ENCODE measurements at regions not wholly inside any gene's neighbourhood (a gene's known extent, or its start where the extent isn't known, plus 50 kb on each side); places are given as distances from the start of the nearest gene placed in this dataset.

DNA sequence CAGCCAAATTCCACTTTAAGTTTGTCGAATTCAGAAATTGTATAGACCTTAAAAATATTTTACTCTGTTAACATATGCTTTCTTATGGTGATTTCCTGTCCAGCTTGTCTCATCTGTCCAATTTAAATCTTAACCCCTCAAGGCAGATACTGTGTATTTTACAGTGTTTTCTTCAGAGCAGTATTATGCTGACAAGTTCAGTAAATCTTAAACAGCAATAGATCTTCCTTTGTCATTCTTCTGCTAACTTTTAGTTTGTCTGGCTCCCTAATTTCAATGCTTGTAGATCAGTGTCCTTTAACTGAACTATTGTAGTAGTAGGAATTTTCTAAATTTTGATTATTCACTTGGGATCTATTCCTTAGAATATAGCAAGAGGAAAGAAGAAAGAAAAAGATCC is 52.8 kb upstream of the MEIS1 start:
- ATAC-seq (no peak), DNase-seq (no peak)
- Mint-ChIP-seq H3K9me3 (no peaks in the 10 kb centered on the region), H3K27me3 (ENCODE audit: low read depth) (no peaks in the 10 kb centered on the region), H3K4me1 (ENCODE audit: low read depth) (no peaks in the 10 kb centered on the region), H3K4me3 (no peak overlapping the region), H3K36me3 (ENCODE audit: insufficient read depth) (no peaks in the 10 kb centered on the region)

GRCh38 chr2:66379473-66379872 is 55.5 kb upstream of the MEIS1 start:
- Mint-ChIP-seq H3K9me3 (no peaks in the 10 kb centered on the region), H3K4me1 (ENCODE audit: low read depth) (no peaks in the 10 kb centered on the region)

DNA sequence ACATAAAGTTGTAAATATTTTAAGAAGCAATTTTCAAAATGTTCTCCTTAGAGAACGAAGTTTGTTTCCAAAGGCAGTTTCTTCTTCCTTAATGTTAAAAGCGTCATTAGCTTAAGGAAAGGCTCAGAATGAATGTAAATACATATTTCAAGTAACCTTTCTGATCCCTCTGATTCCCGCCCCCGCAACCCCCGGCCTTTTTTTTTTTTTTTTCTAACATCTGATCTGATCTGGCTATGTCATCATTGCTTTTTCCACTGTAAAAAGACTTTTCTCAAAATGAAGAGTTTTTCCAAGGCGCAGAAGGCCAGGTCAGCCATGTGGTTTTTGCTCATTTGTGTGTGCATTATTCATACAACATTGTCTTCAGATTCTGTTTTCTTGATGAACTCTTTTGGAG is 57.1 kb upstream of the MEIS1 start:
- Mint-ChIP-seq H3K4me3 (no peak overlapping the region), H3K9me3 (no peaks in the 10 kb centered on the region), H3K36me3 (ENCODE audit: insufficient read depth) (no peaks in the 10 kb centered on the region), H3K4me1 (ENCODE audit: low read depth) (no peaks in the 10 kb centered on the region), H3K27me3 (ENCODE audit: low read depth) (peaks cover 2% of the 10 kb centered on the region)
- DNase-seq (no peak), ATAC-seq (no peak)

More at GRCh38 chr2:66379473-66379872, 55.5 kb upstream of the MEIS1 start:
- H3K4me3 Mint-ChIP-seq: no peak overlapping the region
- H3K36me3 Mint-ChIP-seq (ENCODE audit: insufficient read depth): no peaks in the 10 kb centered on the region
- DNase-seq: no peak
- no peak for ATAC-seq
- no peaks in the 10 kb centered on the region for H3K27me3 Mint-ChIP-seq (ENCODE audit: low read depth)

- Mint-ChIP-seq H3K36me3 (ENCODE audit: insufficient read depth) (no peaks in the 10 kb centered on the region), H3K9me3 (no peaks in the 10 kb centered on the region), H3K4me1 (ENCODE audit: low read depth) (no peaks in the 10 kb centered on the region), H3K4me3 (no peak overlapping the region), H3K27me3 (ENCODE audit: low read depth) (peaks cover 4% of the 10 kb centered on the region)
- no peak for DNase-seq
- ATAC-seq: no peak
These were observed 64.1 kb upstream of the MEIS1 start for GRCh38 chr2:66370824-66371223.

DNA sequence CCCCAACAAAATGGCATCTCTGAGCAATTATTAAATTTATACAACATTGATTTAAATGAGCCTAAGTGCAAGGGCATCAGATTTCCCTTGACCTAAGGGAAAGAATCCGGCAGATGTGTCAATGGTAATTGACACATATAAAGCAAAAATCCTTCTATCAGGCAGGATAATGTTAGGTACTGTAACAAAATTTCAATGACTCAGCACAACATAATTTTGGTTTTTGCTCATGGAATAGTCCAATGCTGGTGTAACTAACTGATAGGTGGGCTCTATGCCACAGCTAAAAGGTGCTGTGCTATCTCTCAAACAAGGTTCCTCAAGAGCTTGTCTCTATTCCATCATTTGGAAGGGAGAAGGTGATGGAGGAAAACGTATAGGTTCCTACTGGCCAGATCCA is 68.3 kb upstream of the MEIS1 start:
- H3K4me3 Mint-ChIP-seq: no peak overlapping the region
- H3K27me3 Mint-ChIP-seq (ENCODE audit: low read depth): peaks cover under 1% of the 10 kb centered on the region
- H3K9me3 Mint-ChIP-seq: no peaks in the 10 kb centered on the region
- ATAC-seq (no peak), DNase-seq (no peak)
- H3K36me3 Mint-ChIP-seq (ENCODE audit: insufficient read depth): no peaks in the 10 kb centered on the region
- no peaks in the 10 kb centered on the region for H3K4me1 Mint-ChIP-seq (ENCODE audit: low read depth)

GRCh38 chr2:66364495-66365333 is 70.2 kb upstream of the MEIS1 start:
- H3K36me3 Mint-ChIP-seq (ENCODE audit: insufficient read depth): no peaks in the 10 kb centered on the region
- ATAC-seq (no peak), DNase-seq (no peak)
- no peaks in the 10 kb centered on the region for H3K4me1 Mint-ChIP-seq (ENCODE audit: low read depth)
- H3K4me3 Mint-ChIP-seq: no peak overlapping the region
- H3K27me3 Mint-ChIP-seq (ENCODE audit: low read depth): no peaks in the 10 kb centered on the region
- no peaks in the 10 kb centered on the region for H3K9me3 Mint-ChIP-seq

GRCh38 chr2:66362701-66363100 is 72.2 kb upstream of the MEIS1 start:
- H3K36me3 Mint-ChIP-seq (ENCODE audit: insufficient read depth): no peaks in the 10 kb centered on the region
- H3K27me3 Mint-ChIP-seq (ENCODE audit: low read depth): no peaks in the 10 kb centered on the region
- no peak for ATAC-seq
- DNase-seq: no peak
- no peak overlapping the region for H3K4me3 Mint-ChIP-seq
- H3K4me1 Mint-ChIP-seq (ENCODE audit: low read depth): no peaks in the 10 kb centered on the region
- no peaks in the 10 kb centered on the region for H3K9me3 Mint-ChIP-seq

GRCh38 chr2:66346231-66346664 is 88.7 kb upstream of the MEIS1 start:
- H3K9me3 Mint-ChIP-seq: peaks cover 11% of the 10 kb centered on the region
- H3K4me3 Mint-ChIP-seq: no peak overlapping the region
- no peak for ATAC-seq
- peaks cover 4% of the 10 kb centered on the region for H3K27me3 Mint-ChIP-seq (ENCODE audit: low read depth)
- H3K4me1 Mint-ChIP-seq (ENCODE audit: low read depth): no peaks in the 10 kb centered on the region
- no peak for DNase-seq
- no peaks in the 10 kb centered on the region for H3K36me3 Mint-ChIP-seq (ENCODE audit: insufficient read depth)

DNA sequence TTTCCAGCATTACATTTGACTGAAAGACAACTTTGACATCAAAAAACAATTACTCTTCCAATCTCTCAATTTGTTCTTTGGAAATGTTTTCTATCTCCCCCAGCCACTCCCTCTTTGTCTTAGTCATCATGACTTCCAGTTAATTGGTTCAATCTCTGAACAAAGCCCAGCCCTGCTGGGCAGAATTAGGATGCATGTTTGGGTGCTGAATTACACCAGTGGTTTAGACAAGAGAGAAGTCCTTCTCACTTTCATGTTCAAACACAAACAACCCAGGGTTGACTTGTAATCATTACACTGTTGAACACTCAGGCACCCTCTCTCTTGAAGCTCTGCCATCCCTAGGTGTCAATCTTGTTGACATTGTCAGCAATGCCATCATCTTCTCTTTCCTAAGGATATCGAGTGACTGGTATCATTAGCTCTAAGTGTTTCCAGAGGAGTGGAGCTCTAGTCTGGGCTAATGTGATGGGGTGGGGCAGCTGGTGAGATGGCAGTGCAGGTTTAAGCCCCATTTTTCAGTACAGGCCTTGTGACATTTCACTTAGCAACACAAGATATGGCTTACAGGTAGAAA is 90.8 kb upstream of the MEIS1 start:
- H3K4me1 Mint-ChIP-seq (ENCODE audit: low read depth): no peaks in the 10 kb centered on the region
- no peaks in the 10 kb centered on the region for H3K36me3 Mint-ChIP-seq (ENCODE audit: insufficient read depth)
- DNase-seq: no peak
- peaks cover 4% of the 10 kb centered on the region for H3K27me3 Mint-ChIP-seq (ENCODE audit: low read depth)
- no peak for ATAC-seq
- peaks cover 11% of the 10 kb centered on the region for H3K9me3 Mint-ChIP-seq
- no peak overlapping the region for H3K4me3 Mint-ChIP-seq

GRCh38 chr2:66343259-66343658 is 91.7 kb upstream of the MEIS1 start:
- H3K9me3 Mint-ChIP-seq: peaks cover 11% of the 10 kb centered on the region
- no peak overlapping the region for H3K4me3 Mint-ChIP-seq
- DNase-seq (no peak), ATAC-seq (no peak)
- H3K27me3 Mint-ChIP-seq (ENCODE audit: low read depth): peaks cover 4% of the 10 kb centered on the region
- no peaks in the 10 kb centered on the region for H3K4me1 Mint-ChIP-seq (ENCODE audit: low read depth)
- no peaks in the 10 kb centered on the region for H3K36me3 Mint-ChIP-seq (ENCODE audit: insufficient read depth)

- H3K36me3 Mint-ChIP-seq (ENCODE audit: insufficient read depth): no peaks in the 10 kb centered on the region
- H3K27me3 Mint-ChIP-seq (ENCODE audit: low read depth): peaks cover 4% of the 10 kb centered on the region
- H3K4me1 Mint-ChIP-seq (ENCODE audit: low read depth): no peaks in the 10 kb centered on the region
- peaks cover 11% of the 10 kb centered on the region for H3K9me3 Mint-ChIP-seq
- DNase-seq: no peak
- no peak for ATAC-seq
- no peak overlapping the region for H3K4me3 Mint-ChIP-seq
These were observed 94.4 kb upstream of the MEIS1 start for GRCh38 chr2:66340521-66340920.

- Mint-ChIP-seq H3K9me3 (no peaks in the 10 kb centered on the region), H3K4me1 (ENCODE audit: low read depth) (no peaks in the 10 kb centered on the region), H3K27me3 (ENCODE audit: low read depth) (no peaks in the 10 kb centered on the region), H3K4me3 (no peak overlapping the region), H3K36me3 (ENCODE audit: insufficient read depth) (no peaks in the 10 kb centered on the region)
- no peak for ATAC-seq
- DNase-seq: no peak
These were observed 100.5 kb upstream of the MEIS1 start for GRCh38 chr2:66334237-66335029.

DNA sequence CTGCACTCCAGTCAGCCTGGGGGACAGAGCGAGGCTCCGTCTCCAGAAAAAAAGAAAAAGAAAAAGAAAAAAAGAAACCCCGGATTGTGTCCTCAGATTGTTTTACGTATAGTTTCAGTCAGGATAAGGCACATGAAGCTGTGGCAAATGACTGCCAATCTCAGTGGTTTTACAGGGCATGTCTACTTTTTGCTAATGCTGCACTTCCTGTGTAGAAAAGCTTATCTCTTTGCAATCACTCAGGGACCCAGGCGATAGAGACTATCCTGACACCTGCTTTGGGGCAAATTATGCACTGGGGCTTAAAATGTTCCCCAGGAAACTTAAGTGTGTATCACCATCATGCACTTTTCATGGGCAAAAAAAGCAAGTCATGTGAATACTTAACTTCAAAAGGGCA is 103.7 kb upstream of the MEIS1 start:
- no peaks in the 10 kb centered on the region for H3K27me3 Mint-ChIP-seq (ENCODE audit: low read depth)
- H3K4me1 Mint-ChIP-seq (ENCODE audit: low read depth): no peaks in the 10 kb centered on the region
- ATAC-seq: no peak
- H3K4me3 Mint-ChIP-seq: no peak overlapping the region
- no peaks in the 10 kb centered on the region for H3K36me3 Mint-ChIP-seq (ENCODE audit: insufficient read depth)
- no peaks in the 10 kb centered on the region for H3K9me3 Mint-ChIP-seq
- DNase-seq: no peak

GRCh38 chr2:66329081-66329605 is 105.8 kb upstream of the MEIS1 start:
- no peaks in the 10 kb centered on the region for H3K27me3 Mint-ChIP-seq (ENCODE audit: low read depth)
- ATAC-seq (no peak), DNase-seq (no peak)
- H3K4me3 Mint-ChIP-seq: no peak overlapping the region
- H3K4me1 Mint-ChIP-seq (ENCODE audit: low read depth): no peaks in the 10 kb centered on the region
- H3K9me3 Mint-ChIP-seq: no peaks in the 10 kb centered on the region
- H3K36me3 Mint-ChIP-seq (ENCODE audit: insufficient read depth): no peaks in the 10 kb centered on the region
